D721Med (cell line): ENCODE measurements at regions not wholly inside any gene's neighbourhood (a gene's known extent, or its start where the extent isn't known, plus 50 kb on each side); places are given as distances from the start of the nearest gene placed in this dataset.
"Not testable (repeated sequence)": the region's sequence is repeated elsewhere in the genome, so short reads cannot be mapped to it uniquely, and the experiment has no call there.

Source experiments
- DNase-seq: peaks from one replicate; pipeline ENCODE4 v3.0.0; 2011; ENCODE audit warnings: low spot score; ENCODE audit not compliant: insufficient read length
- FAIRE-seq: peaks from 2 replicates; lab custom pipeline; 2011; peaks lifted over from hg19 to GRCh38; lab: Jason Lieb, UNC
- CTCF ChIP-seq: IDR thresholded peaks from 2 replicates; pipeline ENCODE4 v1.5.1; 2012; ENCODE audit warnings: mild to moderate bottlenecking, control low read depth; ENCODE audit not compliant: insufficient read depth; ENCODE audit errors: missing control alignments

GRCh38 chr5:96321345-96321744, 111.7 kb downstream of the PCSK1 start:
- FAIRE-seq (no peak), DNase-seq (no peak)
- no peak for TF ChIP-seq CTCF

GRCh38 chr5:96320797-96321196, 112.3 kb downstream of the PCSK1 start:
- no peak for TF ChIP-seq CTCF
- DNase-seq (no peak), FAIRE-seq (no peak)

- FAIRE-seq, DNase-seq: not testable (repeated sequence)
These were observed 112.9 kb downstream of the PCSK1 start for GRCh38 chr5:96319981-96320739.

GRCh38 chr5:96318569-96319110, 114.4 kb downstream of the PCSK1 start:
- no peak for DNase-seq
- FAIRE-seq = no peak
- no peak for TF ChIP-seq CTCF

- FAIRE-seq = no peak
- DNase-seq = no peak
- no peak for TF ChIP-seq CTCF
These were observed 115.1 kb downstream of the PCSK1 start for GRCh38 chr5:96317945-96318344.

- no peak for FAIRE-seq
These were observed 116.6 kb downstream of the PCSK1 start for GRCh38 chr5:96316487-96316886.

GRCh38 chr5:96316017-96316416, 117.0 kb downstream of the PCSK1 start:
- DNase-seq (no peak), FAIRE-seq (no peak)
- no peak for TF ChIP-seq CTCF

More at GRCh38 chr5:96316487-96316886, 116.6 kb downstream of the PCSK1 start:
- TF ChIP-seq CTCF = no peak
- DNase-seq = no peak
